ENCODE measurements at regions not wholly inside any gene's neighbourhood (a gene's known extent, or its start where the extent isn't known, plus 50 kb on each side); places are given as distances from the start of the nearest gene placed in this dataset.
"Not testable (repeated sequence)": the region's sequence is repeated elsewhere in the genome, so short reads cannot be mapped to it uniquely, and the experiment has no call there.

- no peak for DNase-seq (ENCODE audit: low read depth in 2 of 2)
These were observed 648.9 kb upstream of the GBE1 start for GRCh38 chr3:82410366-82410765.

- DNase-seq (ENCODE audit: low read depth in 2 of 2), result no peak
These were observed 648.4 kb upstream of the GBE1 start for GRCh38 chr3:82409842-82410241.

DNA sequence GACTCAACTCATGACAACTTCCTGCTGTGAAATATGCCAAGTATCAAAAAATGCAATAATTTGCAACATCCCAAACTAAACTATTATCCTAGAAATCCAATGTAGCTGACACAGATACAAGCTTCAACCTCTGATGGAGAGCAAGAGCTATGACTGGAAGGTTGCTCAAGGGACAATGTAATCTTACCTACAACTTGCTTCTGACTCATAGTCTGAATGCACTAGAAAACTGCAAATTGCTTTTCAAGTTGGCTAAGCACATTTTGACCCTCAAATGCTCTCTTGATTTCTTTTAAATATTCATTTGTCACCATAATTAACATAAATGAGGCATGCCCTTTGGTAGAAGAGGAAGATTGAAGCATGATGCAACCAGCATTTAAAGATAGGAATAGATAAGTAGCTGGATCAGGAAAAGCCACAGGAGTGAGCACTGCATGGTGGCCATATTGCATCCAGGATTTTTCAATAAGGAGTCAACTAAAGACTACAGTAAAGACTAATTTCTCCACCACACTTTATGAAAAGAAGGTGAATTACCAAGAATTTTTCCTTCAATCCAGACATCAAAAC lies 630.8 kb upstream of the GBE1 start:
- no peak for DNase-seq (ENCODE audit: low read depth in 2 of 2)

DNA sequence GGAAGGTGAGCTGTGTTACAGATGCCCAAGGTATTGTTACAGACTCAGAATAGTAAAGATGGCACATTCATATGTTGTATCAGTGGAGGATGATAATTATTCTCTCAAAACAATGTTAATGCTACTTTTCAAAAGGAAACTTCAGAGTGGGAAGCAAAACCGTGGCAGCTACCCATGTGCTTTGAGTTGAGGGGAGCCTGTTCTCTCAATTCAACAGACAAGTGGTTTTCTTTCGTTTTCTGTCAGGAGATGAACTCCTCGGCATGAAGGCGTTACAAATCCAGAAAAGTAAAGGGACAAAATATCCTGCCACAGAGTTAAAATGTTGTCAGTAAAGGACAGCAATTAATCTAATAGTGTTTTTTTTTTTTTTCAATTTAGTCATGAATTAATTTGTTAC lies 629.4 kb upstream of the GBE1 start:
- DNase-seq (ENCODE audit: low read depth in 2 of 2), result no peak

DNA sequence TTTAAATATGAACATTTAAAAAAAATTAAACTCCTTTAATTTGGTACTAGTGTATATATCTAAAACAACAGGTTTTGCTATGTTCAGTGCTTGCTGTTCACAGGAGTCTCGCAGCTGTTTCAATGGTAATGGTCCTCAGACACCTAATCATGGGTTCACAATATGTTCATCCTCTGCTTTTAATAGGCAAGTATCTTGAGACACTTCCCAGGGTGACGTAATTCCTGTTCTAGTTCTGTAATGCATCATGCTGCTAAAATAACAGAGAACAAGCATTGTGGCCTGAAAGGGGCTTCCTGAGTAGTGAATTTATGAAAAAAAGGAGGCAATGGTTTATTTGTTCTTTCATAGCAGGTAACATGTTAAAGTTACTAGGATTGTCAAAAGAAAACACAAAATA lies 625.2 kb upstream of the GBE1 start:
- no peak for DNase-seq (ENCODE audit: low read depth in 2 of 2)

GRCh38 chr3:82384181-82384580 lies 622.7 kb upstream of the GBE1 start:
- no peak for DNase-seq (ENCODE audit: low read depth in 2 of 2)

- DNase-seq (ENCODE audit: low read depth in 2 of 2), result no peak
These were observed 621.4 kb upstream of the GBE1 start for GRCh38 chr3:82382831-82383230.

DNA sequence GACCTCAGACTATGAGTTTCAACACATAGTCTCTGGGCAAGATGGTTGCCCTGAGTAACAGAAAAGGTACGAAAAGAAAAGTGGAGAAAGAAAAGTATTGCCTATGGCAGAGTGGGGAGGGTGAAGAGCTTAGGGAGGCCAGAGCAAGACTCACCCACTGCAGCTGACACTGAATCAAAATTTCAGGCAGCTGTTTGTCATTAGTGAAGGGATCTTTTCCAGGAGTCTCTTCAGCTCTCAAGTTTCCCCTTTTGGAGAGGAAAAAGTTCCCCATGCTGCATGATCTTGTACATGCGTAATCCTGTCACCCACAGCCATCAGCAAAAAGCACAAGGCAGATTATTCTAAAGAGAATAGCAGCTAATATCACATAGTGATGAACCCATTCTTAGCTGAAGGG lies 616.9 kb upstream of the GBE1 start:
- no peak for DNase-seq (ENCODE audit: low read depth in 2 of 2)

DNA sequence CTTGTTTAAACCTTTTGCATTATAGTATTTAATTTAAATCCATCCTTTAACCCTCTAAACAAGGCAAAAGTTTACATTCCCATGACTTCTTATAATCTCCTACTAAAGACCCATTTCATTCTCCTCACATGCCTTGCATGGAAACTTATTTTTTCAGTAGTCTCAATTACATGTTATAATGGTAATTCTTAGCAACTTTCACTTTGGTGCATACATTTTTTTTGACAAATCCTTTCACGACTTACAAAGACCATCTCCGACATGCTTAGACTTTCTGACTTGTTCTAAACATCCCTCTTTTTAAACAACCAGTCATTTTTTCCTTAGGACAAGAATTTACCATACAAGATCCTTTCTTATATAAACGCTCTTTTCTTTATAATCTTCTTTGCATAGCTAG lies 615.4 kb upstream of the GBE1 start:
- no peak for DNase-seq (ENCODE audit: low read depth in 2 of 2)

- DNase-seq (ENCODE audit: low read depth in 2 of 2), result not testable (repeated sequence)
These were observed 612.4 kb upstream of the GBE1 start for GRCh38 chr3:82373833-82374232.

GRCh38 chr3:82364827-82365226 lies 603.4 kb upstream of the GBE1 start:
- DNase-seq (ENCODE audit: low read depth in 2 of 2), result no peak

- no peak for DNase-seq (ENCODE audit: low read depth in 2 of 2)
These were observed 601.7 kb upstream of the GBE1 start for GRCh38 chr3:82363131-82363530.

- DNase-seq (ENCODE audit: low read depth in 2 of 2), result no peak
These were observed 593.8 kb upstream of the GBE1 start for GRCh38 chr3:82355228-82355627.

DNA sequence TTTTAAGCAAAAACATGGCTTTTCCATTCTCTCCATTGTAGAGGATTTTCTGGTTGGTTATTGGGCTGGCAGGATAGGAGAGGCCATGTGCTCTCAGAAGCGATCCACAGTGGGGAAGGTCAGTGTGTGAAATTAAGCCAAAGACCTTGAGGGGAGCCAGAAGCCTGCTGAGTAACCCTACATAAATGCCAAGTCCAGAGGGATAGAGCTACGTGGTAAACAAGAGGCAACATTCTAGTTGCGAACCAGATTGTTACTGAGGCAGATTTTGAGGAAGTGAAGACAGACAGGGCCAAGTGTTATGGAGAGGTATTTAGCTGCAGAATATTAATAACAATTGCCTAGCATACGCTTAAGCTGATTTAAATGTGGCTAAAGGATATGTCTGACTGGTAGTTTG lies 592.8 kb upstream of the GBE1 start:
- no peak for DNase-seq (ENCODE audit: low read depth in 2 of 2)

- DNase-seq (ENCODE audit: low read depth in 2 of 2), result no peak
These were observed 592.1 kb upstream of the GBE1 start for GRCh38 chr3:82353306-82354171.

- DNase-seq (ENCODE audit: low read depth in 2 of 2), result no peak
These were observed 586.1 kb upstream of the GBE1 start for GRCh38 chr3:82347585-82347984.

GRCh38 chr3:82342521-82342920 lies 581.1 kb upstream of the GBE1 start:
- no peak for DNase-seq (ENCODE audit: low read depth in 2 of 2)

- no peak for DNase-seq (ENCODE audit: low read depth in 2 of 2)
These were observed 567.9 kb upstream of the GBE1 start for GRCh38 chr3:82329300-82329699.

DNA sequence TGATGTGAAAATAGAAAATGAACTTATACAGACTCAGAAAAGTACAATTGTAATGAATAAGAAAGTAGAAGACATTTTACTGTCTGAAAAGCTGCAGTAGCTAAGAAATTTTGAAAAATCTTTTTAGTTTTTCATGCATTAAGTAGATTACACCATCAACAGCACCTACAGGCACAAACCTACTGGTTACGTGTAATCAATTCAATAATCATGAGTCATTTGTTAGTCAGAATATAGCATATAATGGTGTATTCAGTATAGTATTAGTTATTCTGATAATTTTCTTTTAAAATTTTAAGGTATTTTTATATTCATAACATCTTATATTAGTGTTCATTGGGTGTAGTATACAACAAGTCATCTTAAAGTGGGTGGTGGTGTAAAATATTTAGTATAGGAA lies 550.5 kb upstream of the GBE1 start:
- no peak for DNase-seq (ENCODE audit: low read depth in 2 of 2)

- no peak for DNase-seq (ENCODE audit: low read depth in 2 of 2)
These were observed 547.3 kb upstream of the GBE1 start for GRCh38 chr3:82308755-82309154.

DNA sequence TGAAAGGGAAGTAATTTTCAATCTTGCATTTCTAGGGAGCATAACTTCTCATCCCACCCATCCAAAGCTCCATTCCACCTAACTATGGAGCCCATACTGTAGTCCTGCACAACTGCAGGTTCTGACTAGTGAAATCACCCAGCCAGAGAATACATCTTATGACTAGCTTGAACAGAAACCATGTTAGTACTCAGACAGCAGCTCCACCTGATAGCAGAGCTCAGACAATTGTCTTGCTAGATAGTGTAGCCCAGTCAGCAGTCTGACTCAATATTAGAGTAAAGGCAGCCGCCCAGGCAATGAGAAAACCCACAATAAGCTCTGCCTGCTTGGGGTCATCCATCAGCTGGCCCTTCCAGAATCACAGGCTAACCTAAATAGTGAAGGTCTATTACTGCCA lies 544.7 kb upstream of the GBE1 start:
- DNase-seq (ENCODE audit: low read depth in 2 of 2), result no peak

GRCh38 chr3:82294609-82295008 lies 533.2 kb upstream of the GBE1 start:
- no peak for DNase-seq (ENCODE audit: low read depth in 2 of 2)

DNA sequence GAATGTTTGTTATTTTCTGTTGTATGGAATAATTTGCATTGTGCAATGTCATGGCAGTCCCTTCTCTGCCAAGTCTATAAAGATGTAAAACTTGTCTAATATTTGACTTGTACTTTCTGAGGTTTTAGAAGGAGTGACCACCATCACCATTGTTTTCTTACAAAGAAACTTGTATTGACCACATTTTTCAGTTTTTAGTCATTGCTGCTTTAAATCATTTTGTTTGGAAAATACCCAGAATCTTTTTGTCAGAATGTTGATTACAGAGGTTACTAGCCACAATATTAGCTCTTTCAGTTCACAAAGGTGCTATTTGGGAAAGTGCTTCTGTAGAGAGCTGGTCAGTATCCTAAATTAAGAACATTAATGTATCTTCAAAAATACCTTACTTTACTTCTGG lies 532.4 kb upstream of the GBE1 start:
- DNase-seq (ENCODE audit: low read depth in 2 of 2), result no peak

DNA sequence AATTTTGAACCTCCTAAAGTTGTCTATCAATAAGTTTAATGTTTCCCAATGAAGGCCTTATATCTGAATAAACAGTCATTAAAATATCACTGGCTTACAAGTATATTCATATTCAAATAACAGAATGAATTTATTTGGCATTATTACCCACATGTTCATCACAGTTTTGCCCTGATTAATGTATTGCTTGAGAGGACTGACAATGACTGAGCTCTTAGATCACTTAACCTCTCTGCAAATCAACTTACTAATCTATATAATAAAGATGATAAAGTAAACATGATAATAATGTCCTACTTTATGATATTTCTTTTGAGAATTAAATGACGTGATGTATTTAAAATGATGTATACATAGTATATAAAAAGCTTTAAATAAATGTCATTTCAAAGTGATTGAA lies 532.0 kb upstream of the GBE1 start:
- DNase-seq (ENCODE audit: low read depth in 2 of 2), result no peak
